Endodermal cell (in vitro differentiated cells): ENCODE measurements at regions not wholly inside any gene's neighbourhood (a gene's known extent, or its start where the extent isn't known, plus 50 kb on each side); places are given as distances from the start of the nearest gene placed in this dataset.

Experiments
- DNase-seq: peaks from one replicate; pipeline ENCODE4 v3.0.0-alpha.2; 2017
- H3K27ac ChIP-seq: 2 replicates; pipeline ENCODE4 v1.5.1; 2013; ENCODE audit warnings: mild to moderate bottlenecking, low read depth, low read length, moderate library complexity
- H3K27me3 ChIP-seq: 2 replicates; pipeline ENCODE4 v1.6.1; 2013; ENCODE audit warnings: mild to moderate bottlenecking, low read length, moderate library complexity; ENCODE audit not compliant: insufficient read depth, control insufficient read depth, poor library complexity, severe bottlenecking
- H3K36me3 ChIP-seq: 2 replicates; pipeline ENCODE4 v1.7.0; 2013; ENCODE audit warnings: mild to moderate bottlenecking, low read length, moderate library complexity; ENCODE audit not compliant: control insufficient read depth, insufficient read depth
- H3K4me1 ChIP-seq: one replicate; pipeline ENCODE4 v1.7.0; 2013; ENCODE audit warnings: low read length; ENCODE audit not compliant: control insufficient read depth, insufficient read depth
- H3K4me3 ChIP-seq: 2 replicates; pipeline ENCODE4 v1.5.1; 2013; ENCODE audit warnings: mild to moderate bottlenecking, low read length, moderate library complexity
- H3K9ac ChIP-seq: 2 replicates; pipeline ENCODE4 v1.6.1; 2013; ENCODE audit warnings: mild to moderate bottlenecking, low read length, moderate library complexity; ENCODE audit not compliant: poor library complexity, severe bottlenecking; ENCODE audit errors: extremely low read depth
- H3K9me3 ChIP-seq: 2 replicates; pipeline ENCODE4 v1.6.1; 2013; ENCODE audit warnings: mild to moderate bottlenecking, low read length, moderate library complexity; ENCODE audit not compliant: control insufficient read depth
- H3K27ac Mint-ChIP-seq: 2 replicates; pipeline ENCODE4 v1.8.0; 2020; ENCODE audit warnings: mixed read lengths
- H3K27me3 Mint-ChIP-seq: 2 replicates; pipeline ENCODE4 v1.8.0; 2021; ENCODE audit warnings: mild to moderate bottlenecking, mixed read lengths; ENCODE audit not compliant: insufficient read depth
- H3K36me3 Mint-ChIP-seq: 2 replicates; pipeline ENCODE4 v1.8.0; 2020; ENCODE audit warnings: low read depth, mixed read lengths
- H3K4me1 Mint-ChIP-seq: 2 replicates; pipeline ENCODE4 v1.8.0; 2020; ENCODE audit warnings: mixed read lengths
- H3K4me3 Mint-ChIP-seq: 2 replicates; pipeline ENCODE4 v1.8.0; 2020; ENCODE audit warnings: mild to moderate bottlenecking, moderate library complexity, mixed read lengths
- H3K9me3 Mint-ChIP-seq: 2 replicates; pipeline ENCODE4 v1.8.0; 2020; ENCODE audit warnings: mild to moderate bottlenecking, mixed read lengths
- WGBS, 2 experiments: methylation state at CpG; one replicate each; pipeline versions ENCODE4 v1.1.5 to v1.1.7; 2013; ENCODE audit warnings: missing lambda C conversion rate in 2 of 2, mixed read lengths in 1 of 2; ENCODE audit not compliant: insufficient coverage in 1 of 2, insufficient read length in 1 of 2; 5-methylcytosine and 5-hydroxymethylcytosine counted together
- TF ChIP-seq, protein P1 (sequence below): fragments of 200-600 bp; sonication (generic); conservative IDR thresholded peaks from 2 replicates; pipeline ENCODE4 v1.5.0; 2021; ENCODE audit warnings: antibody characterized with exemption, mild to moderate bottlenecking

DNA sequence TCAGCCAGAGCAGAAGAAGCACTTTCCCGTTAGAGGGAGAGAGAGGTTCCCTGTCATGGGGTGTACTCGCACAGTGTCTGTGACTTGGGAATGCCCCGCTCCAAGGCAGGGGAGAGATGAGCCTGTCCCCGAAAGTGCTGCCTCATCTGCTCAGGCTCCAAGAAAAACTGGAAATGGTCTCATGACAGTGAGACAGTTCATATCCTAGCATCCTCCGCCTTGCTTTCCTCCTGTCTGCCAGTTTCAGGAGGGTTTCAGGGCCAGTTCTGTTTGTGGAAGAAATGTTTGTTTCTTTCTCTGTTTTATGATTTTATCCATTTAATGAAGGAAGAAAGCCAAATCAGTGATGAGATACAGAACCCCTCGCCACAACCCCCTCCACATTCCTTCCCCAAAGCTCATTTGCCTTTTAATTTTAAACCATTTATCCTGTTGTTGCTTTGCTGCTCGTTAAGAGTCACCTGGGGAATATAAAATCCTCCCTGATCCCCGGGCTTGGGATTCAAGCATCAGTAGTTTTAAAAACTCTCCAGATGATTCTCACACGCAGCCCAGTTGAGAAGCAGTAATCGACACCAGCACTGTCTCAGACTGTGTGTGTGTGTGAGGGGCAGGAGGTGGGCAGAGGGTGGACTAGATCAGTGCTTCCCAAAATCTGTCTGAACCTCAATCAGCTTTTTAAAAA, 144.6 kb upstream of the UBL3 start:
- WGBS, 2 experiments, result 94% methylated on average over 7 to 10 of the region's 10 CpGs
- no peaks in the 10 kb centered on the region for H3K36me3 ChIP-seq
- no peaks in the 10 kb centered on the region for H3K27me3 ChIP-seq
- no peak for DNase-seq
- Mint-ChIP-seq H3K4me1 (peaks cover 3% of the 10 kb centered on the region), H3K4me3 (no peak overlapping the region), H3K27ac (no peak overlapping the region), H3K27me3 (no peaks in the 10 kb centered on the region), H3K36me3 (no peaks in the 10 kb centered on the region), H3K9me3 (no peaks in the 10 kb centered on the region)
- H3K9ac ChIP-seq, result no peak overlapping the region
- H3K27ac ChIP-seq, result no peak overlapping the region
- H3K4me3 ChIP-seq, result no peak overlapping the region
- TF ChIP-seq, protein P1, sequence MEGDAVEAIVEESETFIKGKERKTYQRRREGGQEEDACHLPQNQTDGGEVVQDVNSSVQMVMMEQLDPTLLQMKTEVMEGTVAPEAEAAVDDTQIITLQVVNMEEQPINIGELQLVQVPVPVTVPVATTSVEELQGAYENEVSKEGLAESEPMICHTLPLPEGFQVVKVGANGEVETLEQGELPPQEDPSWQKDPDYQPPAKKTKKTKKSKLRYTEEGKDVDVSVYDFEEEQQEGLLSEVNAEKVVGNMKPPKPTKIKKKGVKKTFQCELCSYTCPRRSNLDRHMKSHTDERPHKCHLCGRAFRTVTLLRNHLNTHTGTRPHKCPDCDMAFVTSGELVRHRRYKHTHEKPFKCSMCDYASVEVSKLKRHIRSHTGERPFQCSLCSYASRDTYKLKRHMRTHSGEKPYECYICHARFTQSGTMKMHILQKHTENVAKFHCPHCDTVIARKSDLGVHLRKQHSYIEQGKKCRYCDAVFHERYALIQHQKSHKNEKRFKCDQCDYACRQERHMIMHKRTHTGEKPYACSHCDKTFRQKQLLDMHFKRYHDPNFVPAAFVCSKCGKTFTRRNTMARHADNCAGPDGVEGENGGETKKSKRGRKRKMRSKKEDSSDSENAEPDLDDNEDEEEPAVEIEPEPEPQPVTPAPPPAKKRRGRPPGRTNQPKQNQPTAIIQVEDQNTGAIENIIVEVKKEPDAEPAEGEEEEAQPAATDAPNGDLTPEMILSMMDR, result no peak
- no peaks in the 10 kb centered on the region for H3K4me1 ChIP-seq
- H3K9me3 ChIP-seq, result no peaks in the 10 kb centered on the region

DNA sequence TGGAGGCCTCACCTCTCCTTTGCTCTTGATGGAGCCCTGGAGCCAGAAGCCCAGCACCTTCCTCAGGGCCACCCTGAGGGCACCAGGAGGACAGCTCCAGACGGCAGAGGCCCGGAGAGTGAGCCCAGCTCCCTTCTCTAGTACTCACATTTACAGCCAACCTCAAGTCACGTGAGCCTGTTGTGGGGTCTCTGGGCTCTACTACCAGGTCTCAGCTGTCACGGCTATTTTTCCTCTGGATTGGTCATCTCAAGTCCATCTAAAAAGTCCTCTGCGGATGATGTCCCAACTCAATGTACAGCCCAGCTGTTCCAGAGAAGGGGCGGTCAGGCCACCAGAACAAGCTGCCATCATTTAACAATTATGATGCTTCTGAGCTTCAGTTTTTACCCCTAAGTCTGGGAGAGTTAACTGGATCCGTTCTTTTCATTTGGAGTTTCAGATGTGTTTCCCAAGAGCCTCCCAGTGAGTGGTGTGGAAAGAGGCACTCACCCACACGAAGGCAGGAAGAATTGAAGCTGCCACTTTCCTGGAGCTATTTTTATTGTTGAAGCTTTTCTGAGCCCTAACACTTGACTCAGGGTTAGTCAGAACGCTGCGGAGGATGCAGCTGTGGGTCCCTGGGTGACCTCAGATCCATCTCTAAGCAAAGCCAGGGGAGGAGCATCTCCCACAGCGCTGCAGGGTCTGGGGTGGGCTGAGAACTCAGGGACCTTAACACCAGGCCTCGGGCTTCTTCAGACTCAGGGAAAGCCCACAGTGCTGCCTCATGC, 143.5 kb upstream of the UBL3 start:
- Mint-ChIP-seq H3K4me3 (no peak overlapping the region), H3K4me1 (peaks cover 3% of the 10 kb centered on the region), H3K27me3 (no peaks in the 10 kb centered on the region), H3K36me3 (no peaks in the 10 kb centered on the region), H3K27ac (no peak overlapping the region), H3K9me3 (no peaks in the 10 kb centered on the region)
- H3K4me3 ChIP-seq, result no peak overlapping the region
- TF ChIP-seq, protein P1, result no peak
- no peaks in the 10 kb centered on the region for H3K27me3 ChIP-seq
- H3K9ac ChIP-seq, result no peak overlapping the region
- H3K9me3 ChIP-seq, result no peaks in the 10 kb centered on the region
- no peaks in the 10 kb centered on the region for H3K4me1 ChIP-seq
- H3K27ac ChIP-seq, result no peak overlapping the region
- no peak for DNase-seq
- WGBS, 2 experiments, result 90 to 92% methylated on average over 8 to 12 of the region's 12 CpGs
- no peaks in the 10 kb centered on the region for H3K36me3 ChIP-seq

DNA sequence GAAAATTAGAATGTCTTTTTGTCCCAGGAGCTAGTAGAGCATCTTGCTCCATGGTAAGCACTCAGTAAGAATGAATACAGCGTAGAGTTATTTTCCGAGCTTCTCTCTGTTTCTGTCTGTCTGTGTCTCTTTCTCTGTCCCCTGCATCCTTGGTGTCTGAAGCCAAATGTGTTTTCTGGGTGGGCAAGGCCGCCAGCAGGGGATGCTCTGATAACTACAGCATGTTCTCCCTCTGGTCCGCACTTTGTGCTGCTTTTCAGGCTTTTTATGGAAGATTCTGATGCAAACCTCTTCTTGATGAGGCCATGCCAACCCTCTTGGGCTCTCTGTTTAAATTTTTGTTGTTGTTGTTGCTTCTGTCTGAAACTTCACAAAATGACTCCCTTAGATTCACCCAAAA, 142.8 kb upstream of the UBL3 start:
- peaks cover 2% of the 10 kb centered on the region for H3K9me3 Mint-ChIP-seq
- no peaks in the 10 kb centered on the region for H3K27me3 ChIP-seq
- no peak overlapping the region for H3K9ac ChIP-seq
- H3K27ac Mint-ChIP-seq, result no peak overlapping the region
- no peaks in the 10 kb centered on the region for H3K4me1 ChIP-seq
- H3K4me1 Mint-ChIP-seq, result peaks cover 3% of the 10 kb centered on the region
- TF ChIP-seq, protein P1, result peak; percentile 61
- no peaks in the 10 kb centered on the region for H3K36me3 Mint-ChIP-seq
- H3K27ac ChIP-seq, result no peak overlapping the region
- H3K4me3 ChIP-seq, result no peak overlapping the region
- 90 to 92% methylated on average over 4 of the region's 4 CpGs for WGBS, 2 experiments
- H3K4me3 Mint-ChIP-seq, result no peak overlapping the region
- peak; percentile 60 for DNase-seq
- no peaks in the 10 kb centered on the region for H3K27me3 Mint-ChIP-seq
- H3K9me3 ChIP-seq, result peaks cover 2% of the 10 kb centered on the region
- H3K36me3 ChIP-seq, result no peaks in the 10 kb centered on the region
